NOMO-1 treated with dmso at 0.1 percent for 144 hours (cell line): ENCODE measurements at regions not wholly inside any gene's neighbourhood (a gene's known extent, or its start where the extent isn't known, plus 50 kb on each side); places are given as distances from the start of the nearest gene placed in this dataset.

Experiments used
- DNase-seq: peaks from one replicate; lab custom pipeline; 2025; ENCODE audit not compliant: unreplicated experiment; lab: John Stamatoyannopoulos, UW

GRCh38 chr5:135235551-135236227 lies 163.3 kb downstream of the MACROH2A1 start:
- no peak for DNase-seq

- no peak for DNase-seq
Measured at GRCh38 chr5:135234666-135235401, 164.2 kb downstream of the MACROH2A1 start.

- no peak for DNase-seq
Measured at GRCh38 chr5:135234242-135234641, 164.8 kb downstream of the MACROH2A1 start.

- no peak for DNase-seq
Measured at GRCh38 chr5:135233477-135233876, 165.6 kb downstream of the MACROH2A1 start.

- DNase-seq, result no peak
Measured at GRCh38 chr5:135232958-135233357, 166.1 kb downstream of the MACROH2A1 start.

- DNase-seq, result no peak
Measured at GRCh38 chr5:135231289-135231688, 167.7 kb downstream of the MACROH2A1 start.

- peak; percentile 53 for DNase-seq
Measured at GRCh38 chr5:135230251-135230925, 168.6 kb downstream of the MACROH2A1 start.

GRCh38 chr5:135229679-135230132 lies 169.3 kb downstream of the MACROH2A1 start:
- no peak for DNase-seq

- no peak for DNase-seq
Measured at GRCh38 chr5:135229122-135229521, 169.9 kb downstream of the MACROH2A1 start.

- no peak for DNase-seq
Measured at GRCh38 chr5:135228222-135228621, 170.8 kb downstream of the MACROH2A1 start.

GRCh38 chr5:135227064-135228022 lies 171.7 kb downstream of the MACROH2A1 start:
- DNase-seq, result no peak

GRCh38 chr5:135225856-135226560 lies 173.0 kb downstream of the MACROH2A1 start:
- DNase-seq, result no peak

- DNase-seq, result peak; percentile 42
Measured at GRCh38 chr5:135223891-135224625, 175.0 kb downstream of the MACROH2A1 start.

GRCh38 chr5:135223404-135223803 lies 175.6 kb downstream of the MACROH2A1 start:
- DNase-seq, result no peak

GRCh38 chr5:135222771-135223170 lies 176.3 kb downstream of the MACROH2A1 start:
- no peak for DNase-seq

GRCh38 chr5:135222171-135222681 lies 176.8 kb downstream of the MACROH2A1 start:
- DNase-seq, result no peak

GRCh38 chr5:135221696-135222095 lies 177.3 kb downstream of the MACROH2A1 start:
- no peak for DNase-seq

- no peak for DNase-seq
Measured at GRCh38 chr5:135221187-135221473, 177.9 kb downstream of the MACROH2A1 start.

GRCh38 chr5:135220394-135221186 lies 178.4 kb downstream of the MACROH2A1 start:
- no peak for DNase-seq
